IPS DF 6.9 (cell line): ENCODE measurements at regions not wholly inside any gene's neighbourhood (a gene's known extent, or its start where the extent isn't known, plus 50 kb on each side); places are given as distances from the start of the nearest gene placed in this dataset.

Experiments used
- DNase-seq: peaks from one replicate; pipeline ENCODE4 v3.0.0-alpha.2; 2013; ENCODE audit warnings: low read depth, low spot score
- H3K27ac ChIP-seq: one replicate; pipeline ENCODE4 v1.5.1; 2013; ENCODE audit warnings: low read length, control low read depth
- H3K27me3 ChIP-seq: 2 replicates; pipeline ENCODE4 v1.6.1; 2013; ENCODE audit warnings: mild to moderate bottlenecking, low read length; ENCODE audit not compliant: control insufficient read depth, insufficient read depth
- H3K36me3 ChIP-seq: 2 replicates; pipeline ENCODE4 v1.6.1; 2013; ENCODE audit warnings: low read length; ENCODE audit not compliant: control insufficient read depth, insufficient read depth
- H3K4me1 ChIP-seq: 2 replicates; pipeline ENCODE4 v1.6.1; 2013; ENCODE audit warnings: low read length; ENCODE audit not compliant: control insufficient read depth, insufficient read depth
- H3K4me3 ChIP-seq: 2 replicates; pipeline ENCODE4 v1.5.1; 2013; ENCODE audit warnings: mild to moderate bottlenecking, low read length
- H3K9me3 ChIP-seq: 2 replicates; pipeline ENCODE4 v1.6.1; 2013; ENCODE audit warnings: low read length, inconsistent platforms; ENCODE audit not compliant: control insufficient read depth, insufficient read depth
- WGBS: extraction: QIAGEN DNeasy Blood & Tissue Kit; methylation state at CpG from one replicate; pipeline ENCODE4 v1.1.7; 2013; ENCODE audit warnings: mixed read lengths, missing lambda C conversion rate; ENCODE audit not compliant: insufficient read length, insufficient coverage; 5-methylcytosine and 5-hydroxymethylcytosine counted together

DNA sequence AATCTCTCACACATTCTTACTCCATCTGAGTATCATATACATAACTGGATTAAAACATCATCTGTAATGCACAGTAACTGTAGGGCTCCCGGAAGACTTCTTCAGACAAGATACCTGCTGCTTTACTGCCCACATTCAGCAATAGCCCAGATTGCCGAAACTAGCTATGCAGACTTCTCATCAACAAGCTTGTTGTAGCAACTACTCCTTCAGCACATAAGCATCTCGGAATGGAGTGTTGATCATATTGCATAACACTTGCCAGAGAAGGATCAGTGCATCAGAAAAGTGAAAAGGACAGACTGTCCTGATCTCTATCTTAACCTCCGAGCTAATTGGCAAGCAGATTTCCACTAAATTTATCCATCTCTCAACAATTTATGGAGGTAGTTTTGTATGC is 354.6 kb upstream of the C1orf87 start:
- no CpG with 5 or more reads among the region's 4 CpGs for WGBS
- Histone ChIP-seq H3K36me3 (no peaks in the 10 kb centered on the region), H3K9me3 (no peaks in the 10 kb centered on the region), H3K27ac (no peak overlapping the region), H3K4me3 (no peak overlapping the region), H3K4me1 (no peaks in the 10 kb centered on the region), H3K27me3 (no peaks in the 10 kb centered on the region)
- no peak for DNase-seq

DNA sequence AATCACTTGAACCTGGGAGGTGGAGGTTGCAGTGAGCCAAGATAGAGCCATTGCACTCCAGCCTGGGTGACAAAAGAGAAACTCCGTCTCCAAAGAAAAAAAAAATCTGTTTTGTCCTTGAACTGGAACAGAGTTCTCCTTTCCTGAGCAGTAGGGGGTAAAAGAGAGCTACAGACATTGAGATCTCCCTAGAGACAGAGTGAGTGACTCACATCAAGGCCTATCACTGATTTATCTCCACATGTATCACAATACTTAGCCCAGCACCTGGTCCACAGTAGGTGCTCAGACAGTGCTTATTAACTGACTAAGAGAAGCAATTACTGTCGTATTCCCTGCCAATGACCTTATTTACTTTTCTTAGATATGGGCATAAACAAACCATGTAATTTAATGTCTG is 354.1 kb upstream of the C1orf87 start:
- DNase-seq = no peak
- H3K9me3 ChIP-seq = no peaks in the 10 kb centered on the region
- WGBS = no CpG with 5 or more reads among the region's 2 CpGs
- no peak overlapping the region for H3K4me3 ChIP-seq
- no peak overlapping the region for H3K27ac ChIP-seq
- H3K4me1 ChIP-seq = no peaks in the 10 kb centered on the region
- H3K36me3 ChIP-seq = no peaks in the 10 kb centered on the region
- no peaks in the 10 kb centered on the region for H3K27me3 ChIP-seq

DNA sequence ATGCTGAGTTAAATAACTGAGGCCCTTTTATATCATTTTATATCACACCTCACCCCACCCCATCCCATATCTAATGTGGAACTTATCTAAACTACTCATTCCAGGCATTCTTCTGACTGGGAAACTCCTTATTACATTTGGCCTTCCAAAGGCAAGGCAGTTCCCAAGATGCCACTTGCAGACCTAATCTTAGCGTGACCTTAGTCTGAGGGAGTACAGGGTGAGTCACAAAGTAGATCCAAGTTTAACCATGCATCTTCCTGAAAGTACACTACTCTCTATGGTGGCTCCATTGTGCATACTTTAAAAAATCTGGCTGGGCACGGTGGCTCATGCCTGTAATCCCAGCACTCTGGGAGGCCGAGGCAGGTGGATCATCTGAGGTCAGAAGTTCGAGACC is 353.6 kb upstream of the C1orf87 start:
- H3K4me3 ChIP-seq = no peak overlapping the region
- H3K4me1 ChIP-seq = no peaks in the 10 kb centered on the region
- no CpG with 5 or more reads among the region's 4 CpGs for WGBS

DNA sequence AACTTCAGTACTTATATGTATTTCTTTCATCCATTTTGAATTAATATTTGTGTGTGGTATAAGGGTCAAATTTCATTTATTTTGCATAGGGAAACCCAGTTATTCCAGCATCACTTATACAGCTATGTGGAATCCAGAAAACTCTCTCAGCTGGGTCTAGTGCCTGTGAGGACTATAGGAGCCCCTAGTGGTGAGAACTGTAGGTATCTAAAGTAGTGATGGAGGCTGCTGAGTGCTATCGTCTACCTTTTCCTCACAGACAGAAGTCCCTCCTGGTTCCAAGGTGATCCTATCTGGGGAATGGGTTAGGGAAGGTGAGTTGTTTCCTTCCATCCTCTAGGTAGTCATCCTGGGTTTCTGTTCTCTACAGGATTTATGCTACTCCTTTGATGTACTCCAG is 352.0 kb upstream of the C1orf87 start:
- DNase-seq = peak; percentile 5
- H3K27ac ChIP-seq = no peak overlapping the region
- H3K4me1 ChIP-seq = no peaks in the 10 kb centered on the region
- no CpG with 5 or more reads among the region's 1 CpG for WGBS
- no peak overlapping the region for H3K4me3 ChIP-seq
- no peaks in the 10 kb centered on the region for H3K9me3 ChIP-seq
- H3K27me3 ChIP-seq = no peaks in the 10 kb centered on the region
- no peaks in the 10 kb centered on the region for H3K36me3 ChIP-seq

More for the DNA sequence above, 353.6 kb upstream of the C1orf87 start:
- Histone ChIP-seq H3K36me3 (no peaks in the 10 kb centered on the region), H3K27ac (no peak overlapping the region), H3K9me3 (no peaks in the 10 kb centered on the region), H3K27me3 (no peaks in the 10 kb centered on the region)
- no peak for DNase-seq

DNA sequence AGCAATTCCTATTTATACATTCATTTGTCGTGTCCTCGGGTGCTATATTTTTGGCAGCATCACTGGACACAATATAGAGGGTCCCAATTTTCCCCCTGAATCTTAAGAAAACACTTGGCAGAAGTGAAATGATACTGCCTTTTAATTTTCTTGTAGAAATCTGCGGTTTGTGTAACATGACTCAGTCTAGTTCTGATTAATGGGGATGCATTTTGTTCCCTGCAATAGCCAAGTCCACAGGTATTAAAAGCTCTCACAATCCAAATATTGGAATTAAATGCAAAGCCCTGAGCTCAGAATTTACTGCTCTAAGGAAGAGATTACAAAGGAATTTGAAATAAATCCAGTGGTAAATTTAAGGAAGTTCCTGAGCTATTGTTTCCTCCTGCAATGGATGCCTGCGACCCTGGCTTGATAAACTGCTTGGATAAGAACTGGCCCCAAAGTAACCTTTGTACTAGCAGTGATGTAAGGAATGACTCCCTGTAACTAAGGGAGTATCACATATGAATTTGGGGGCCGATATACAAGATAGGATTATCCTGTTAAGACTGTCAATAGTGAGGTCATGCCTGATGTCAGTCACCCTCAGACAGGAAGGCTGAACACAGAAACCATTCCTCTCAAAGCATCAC is 349.7 kb upstream of the C1orf87 start:
- no CpG with 5 or more reads among the region's 5 CpGs for whole genome bisulfite sequencing
- Histone ChIP-seq H3K4me3 (no peak overlapping the region), H3K36me3 (no peaks in the 10 kb centered on the region), H3K4me1 (no peaks in the 10 kb centered on the region), H3K27me3 (no peaks in the 10 kb centered on the region), H3K27ac (no peak overlapping the region), H3K9me3 (no peaks in the 10 kb centered on the region)
- DNase-seq = no peak

DNA sequence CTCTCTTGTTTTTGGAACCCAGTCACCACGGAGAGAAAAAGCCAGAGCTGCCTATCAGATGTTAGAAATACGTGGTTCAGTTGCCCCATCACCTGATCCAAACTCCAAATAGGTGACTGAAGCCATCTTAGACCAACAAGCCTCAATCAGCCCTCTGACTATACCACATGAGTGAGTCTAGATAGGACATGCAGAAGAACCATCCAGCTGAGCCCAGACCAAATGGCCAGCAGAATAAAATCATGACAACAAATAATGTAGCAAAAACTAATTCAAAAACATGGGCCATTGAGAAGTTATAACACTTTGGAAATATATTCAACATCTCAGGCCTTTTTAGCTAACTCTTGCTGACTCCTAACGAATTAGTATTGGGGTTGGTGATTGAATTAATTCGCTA is 348.4 kb upstream of the C1orf87 start:
- no peak overlapping the region for H3K4me3 ChIP-seq
- no peaks in the 10 kb centered on the region for H3K9me3 ChIP-seq
- DNase-seq = no peak
- H3K27ac ChIP-seq = no peak overlapping the region
- no peaks in the 10 kb centered on the region for H3K27me3 ChIP-seq
- H3K4me1 ChIP-seq = no peaks in the 10 kb centered on the region
- no peaks in the 10 kb centered on the region for H3K36me3 ChIP-seq
- WGBS = no CpG with 5 or more reads among the region's 4 CpGs

DNA sequence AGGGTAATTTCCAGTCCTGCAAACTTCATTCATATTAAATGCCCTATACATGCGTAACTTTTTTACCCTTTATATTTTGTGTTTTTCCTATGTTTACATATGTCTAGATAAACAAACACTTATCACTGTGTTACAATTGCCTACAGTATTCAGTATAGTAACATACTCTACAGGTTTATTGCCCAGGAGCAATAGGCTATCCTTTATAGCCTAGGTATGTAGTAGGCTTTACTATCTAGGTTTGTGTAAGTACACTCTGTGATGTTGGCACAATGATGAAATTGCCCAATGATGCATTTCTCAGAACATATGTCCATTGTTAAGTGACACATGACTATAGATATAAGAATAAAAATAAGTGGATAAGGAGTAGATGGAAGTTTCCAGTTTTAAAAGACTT is 345.5 kb upstream of the C1orf87 start:
- no peaks in the 10 kb centered on the region for H3K4me1 ChIP-seq
- H3K36me3 ChIP-seq = no peaks in the 10 kb centered on the region
- H3K4me3 ChIP-seq = no peak overlapping the region
- H3K27ac ChIP-seq = no peak overlapping the region
- no CpG with 5 or more reads among the region's 1 CpG for WGBS
- no peaks in the 10 kb centered on the region for H3K27me3 ChIP-seq
- no peaks in the 10 kb centered on the region for H3K9me3 ChIP-seq
- DNase-seq = no peak

DNA sequence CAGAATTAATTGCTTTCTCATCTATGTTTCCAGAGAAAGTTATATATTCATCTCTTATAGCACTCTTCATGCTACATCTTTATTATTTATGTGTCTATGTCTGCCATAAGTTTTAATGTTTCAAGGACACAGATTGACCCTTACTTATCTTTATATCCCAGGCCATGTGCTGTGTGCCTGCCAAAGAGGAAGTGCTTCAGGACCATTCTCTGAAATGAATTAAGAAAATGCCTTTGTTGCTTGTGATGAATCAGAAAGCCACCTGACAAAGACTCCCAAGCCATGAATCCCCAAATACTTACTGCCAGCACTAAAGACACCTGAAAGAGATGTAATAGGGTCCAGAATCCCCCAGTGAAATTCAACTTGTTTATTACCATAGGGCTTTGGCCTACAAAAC is 342.1 kb upstream of the C1orf87 start:
- no peaks in the 10 kb centered on the region for H3K9me3 ChIP-seq
- no peak for DNase-seq

DNA sequence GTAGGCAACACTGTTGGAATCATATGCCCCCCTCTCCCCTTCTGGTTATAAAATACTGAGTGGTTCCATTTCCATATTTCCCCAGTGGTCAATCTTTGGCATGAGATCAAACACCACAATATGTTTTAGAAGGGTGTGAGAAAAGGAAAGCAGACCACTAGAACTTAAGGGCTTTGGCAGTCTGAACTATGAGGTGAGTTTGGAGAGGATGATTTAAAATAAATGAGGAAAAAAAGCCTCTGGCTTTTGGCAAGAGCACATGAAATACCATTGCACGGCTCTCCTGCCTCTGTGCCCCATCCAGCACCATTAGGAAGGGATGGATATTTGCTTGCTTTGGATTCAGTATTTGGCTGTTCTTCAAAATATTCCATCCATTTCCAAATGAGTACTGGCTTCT is 339.5 kb upstream of the C1orf87 start:
- DNase-seq = no peak
- Histone ChIP-seq H3K27me3 (no peaks in the 10 kb centered on the region), H3K36me3 (no peaks in the 10 kb centered on the region), H3K4me3 (no peak overlapping the region), H3K9me3 (no peaks in the 10 kb centered on the region), H3K27ac (no peak overlapping the region), H3K4me1 (no peaks in the 10 kb centered on the region)
- no CpG with 5 or more reads among the region's 1 CpG for WGBS

More for the DNA sequence above, 342.1 kb upstream of the C1orf87 start:
- Histone ChIP-seq H3K36me3 (no peaks in the 10 kb centered on the region), H3K27ac (no peak overlapping the region), H3K27me3 (no peaks in the 10 kb centered on the region), H3K4me1 (no peaks in the 10 kb centered on the region), H3K4me3 (no peak overlapping the region)

DNA sequence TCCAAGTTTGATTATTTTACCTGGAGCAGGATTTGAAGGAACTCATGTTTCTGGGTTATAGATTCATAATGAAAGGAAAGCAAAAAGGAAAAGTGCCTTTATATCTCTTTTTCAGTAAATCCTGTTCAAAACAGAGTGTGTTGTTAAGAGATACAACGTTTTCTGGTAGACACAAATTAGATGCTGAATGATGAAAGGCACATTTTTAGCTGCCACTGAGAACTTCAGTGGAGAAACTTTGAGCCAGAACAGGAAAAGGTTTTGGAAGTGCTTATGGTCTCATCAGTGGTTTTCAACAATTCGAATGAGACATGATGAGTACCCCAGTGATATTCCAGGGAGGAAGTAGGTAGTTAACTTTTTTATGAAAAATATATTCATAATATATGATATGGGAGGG is 338.0 kb upstream of the C1orf87 start:
- Histone ChIP-seq H3K4me1 (no peaks in the 10 kb centered on the region), H3K36me3 (no peaks in the 10 kb centered on the region), H3K27me3 (no peaks in the 10 kb centered on the region), H3K4me3 (no peak overlapping the region), H3K9me3 (no peaks in the 10 kb centered on the region), H3K27ac (no peak overlapping the region)
- no CpG with 5 or more reads among the region's 2 CpGs for WGBS
- no peak for DNase-seq

DNA sequence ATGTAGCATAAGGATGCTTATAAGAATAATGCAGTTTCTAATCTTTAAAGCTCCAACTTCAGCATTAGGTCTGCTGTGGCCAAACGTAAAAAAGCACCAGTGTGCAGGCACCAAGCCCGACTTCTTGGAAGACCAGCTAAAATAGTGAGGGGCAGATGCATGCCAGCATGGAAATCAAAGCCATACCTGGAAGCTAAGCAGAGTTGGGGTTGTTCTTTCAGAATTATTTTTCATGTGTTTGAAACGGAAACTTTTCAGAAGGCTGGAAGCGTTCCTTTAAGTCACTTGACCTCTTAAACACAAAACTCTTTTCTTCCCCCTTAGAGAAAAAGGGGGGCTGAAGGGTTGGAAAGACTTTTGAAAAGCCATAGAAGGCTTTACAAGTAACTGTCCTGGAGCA is 329.2 kb upstream of the C1orf87 start:
- H3K4me1 ChIP-seq = no peaks in the 10 kb centered on the region
- no peaks in the 10 kb centered on the region for H3K36me3 ChIP-seq
- H3K9me3 ChIP-seq = no peaks in the 10 kb centered on the region
- H3K27ac ChIP-seq = no peak overlapping the region
- DNase-seq = no peak
- no CpG with 5 or more reads among the region's 4 CpGs for WGBS
- H3K27me3 ChIP-seq = no peaks in the 10 kb centered on the region
- no peak overlapping the region for H3K4me3 ChIP-seq
